Left renal cortex interstitium (tissue), 4 donors: ENCODE measurements at regions not wholly inside any gene's neighbourhood (a gene's known extent, or its start where the extent isn't known, plus 50 kb on each side); places are given as distances from the start of the nearest gene placed in this dataset.
"Not testable (repeated sequence)": the region's sequence is repeated elsewhere in the genome, so short reads cannot be mapped to it uniquely, and the experiment has no call there.

Source experiments
- DNase-seq, 4 donors: peaks; one replicate each; pipeline ENCODE4 v3.0.0-alpha.2; 2013; ENCODE audit warnings: low read depth in 4 of 4, low spot score in 2 of 4, missing footprints in 1 of 4

DNA sequence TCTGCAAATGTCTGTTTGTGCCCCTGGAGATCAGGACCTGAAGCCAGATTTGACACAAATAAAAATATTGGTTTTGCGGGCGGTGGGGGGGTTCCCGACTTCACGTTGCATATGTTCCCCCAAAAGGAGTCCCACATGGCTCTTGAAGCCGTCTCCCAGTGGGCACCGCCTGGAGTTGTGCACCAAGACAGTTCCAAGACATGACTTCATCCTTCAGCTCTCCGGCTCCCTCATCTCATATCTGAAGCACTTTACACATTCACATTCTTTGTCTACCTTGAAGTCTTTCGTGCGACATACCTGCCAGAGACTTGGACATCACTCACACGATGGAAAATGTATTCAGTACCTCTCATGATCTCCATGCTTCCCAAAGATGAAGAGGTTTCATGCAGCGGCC is 362.8 kb upstream of the FOXK1 start:
- DNase-seq, result no peak

DNA sequence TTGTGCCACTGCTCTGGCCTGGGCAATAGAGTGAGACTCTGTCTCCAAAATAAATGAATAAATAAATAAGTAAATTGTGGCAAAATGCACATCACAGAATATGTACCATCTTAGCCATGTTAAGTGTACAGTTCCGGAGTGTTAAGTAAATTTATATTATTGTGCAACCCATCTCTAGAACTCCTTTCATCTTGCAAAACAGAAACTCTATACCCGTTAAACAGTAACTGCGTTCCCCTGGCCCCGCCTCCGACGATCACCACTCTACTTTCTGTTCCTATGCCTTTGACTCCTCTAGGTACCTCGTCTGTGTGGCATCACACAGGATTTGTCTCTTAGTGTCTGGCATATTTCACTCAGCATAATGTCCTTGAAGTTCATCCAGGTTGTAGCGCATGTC is 356.4 kb upstream of the FOXK1 start:
- DNase-seq, result no peak

DNA sequence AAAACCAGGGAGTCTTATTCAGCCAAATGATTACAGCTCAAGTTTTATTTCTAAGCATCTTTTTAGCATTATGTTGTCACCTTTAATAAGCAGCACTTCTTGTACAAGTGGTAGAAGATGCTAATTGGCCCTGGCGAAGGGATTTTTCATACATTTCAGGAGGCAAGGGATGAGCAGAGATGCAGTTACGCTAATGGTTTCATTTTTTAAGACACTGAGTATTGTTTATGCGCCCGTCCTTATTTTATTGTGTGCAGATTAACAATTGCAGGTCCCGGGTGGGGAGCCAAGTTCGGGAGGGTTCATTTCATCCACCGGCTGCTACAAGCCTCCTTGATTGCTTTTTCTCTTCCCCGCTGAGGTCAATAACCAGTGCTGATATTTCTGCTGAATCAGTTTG is 350.4 kb upstream of the FOXK1 start:
- no peak for DNase-seq

DNA sequence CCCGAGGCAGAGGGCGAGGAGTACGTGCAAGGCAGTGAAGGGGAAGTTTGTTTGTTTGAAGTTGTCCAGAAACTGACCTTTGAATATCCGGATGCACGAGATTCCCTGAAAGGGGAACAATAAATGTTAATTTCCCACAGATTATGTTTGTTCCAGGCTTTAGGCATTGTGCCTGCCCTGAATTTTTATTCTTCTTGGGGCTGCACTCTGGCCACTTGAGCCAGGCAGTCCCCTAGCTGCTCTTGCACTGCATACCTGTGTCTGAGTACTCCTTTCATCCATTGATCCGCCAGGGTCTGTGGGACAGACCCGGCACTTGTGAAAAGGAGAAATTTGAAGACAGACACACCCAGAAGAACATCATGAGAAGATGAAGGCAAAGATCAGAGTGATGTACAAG is 343.5 kb upstream of the FOXK1 start:
- DNase-seq, result no peak

DNA sequence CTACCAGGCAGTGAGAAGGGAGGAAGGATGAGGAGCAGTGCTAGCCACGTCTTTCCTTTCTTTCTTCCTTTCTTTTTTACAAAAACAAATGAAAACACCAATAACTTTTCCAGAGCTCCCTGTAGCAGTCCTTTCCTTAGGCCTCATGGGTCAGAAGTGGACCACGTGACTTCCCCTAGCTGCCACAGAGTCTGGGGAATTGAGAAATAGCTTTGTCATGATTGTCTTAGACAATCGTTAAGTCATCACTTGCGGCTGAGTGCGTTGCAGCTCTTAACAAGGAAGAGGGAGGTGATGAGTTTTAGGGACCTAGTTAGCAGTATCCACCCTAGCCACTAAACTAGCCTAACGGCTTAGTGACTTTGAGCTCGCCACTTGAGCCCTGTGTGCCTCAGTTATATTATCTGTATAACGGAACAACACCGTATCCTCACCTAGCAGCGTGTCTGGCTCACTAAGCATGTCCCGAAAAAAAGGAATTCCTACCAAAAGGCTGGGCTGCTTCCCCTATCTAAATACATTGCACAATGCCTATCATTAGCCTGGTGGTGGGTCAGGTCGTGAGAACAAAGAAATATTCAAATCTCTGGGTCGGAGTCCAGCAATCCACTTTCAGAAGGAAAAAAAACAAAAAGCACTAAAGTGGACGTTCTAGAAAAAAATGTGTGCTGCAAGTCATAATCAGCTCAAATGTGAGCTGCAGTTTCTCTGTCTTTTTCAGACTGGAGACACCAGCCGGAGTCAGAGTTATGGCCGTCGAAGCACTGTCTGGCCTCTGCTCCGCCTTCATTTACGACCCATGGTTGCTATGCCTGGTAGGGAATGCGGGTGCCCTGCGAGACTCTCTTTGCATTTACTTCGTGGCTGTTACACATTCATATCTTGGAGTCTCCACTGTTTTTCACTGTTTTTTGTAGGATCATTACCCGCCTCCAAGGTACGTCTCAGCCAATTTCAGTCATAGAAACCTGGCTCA is 338.5 kb upstream of the FOXK1 start:
- DNase-seq, result no peak

DNA sequence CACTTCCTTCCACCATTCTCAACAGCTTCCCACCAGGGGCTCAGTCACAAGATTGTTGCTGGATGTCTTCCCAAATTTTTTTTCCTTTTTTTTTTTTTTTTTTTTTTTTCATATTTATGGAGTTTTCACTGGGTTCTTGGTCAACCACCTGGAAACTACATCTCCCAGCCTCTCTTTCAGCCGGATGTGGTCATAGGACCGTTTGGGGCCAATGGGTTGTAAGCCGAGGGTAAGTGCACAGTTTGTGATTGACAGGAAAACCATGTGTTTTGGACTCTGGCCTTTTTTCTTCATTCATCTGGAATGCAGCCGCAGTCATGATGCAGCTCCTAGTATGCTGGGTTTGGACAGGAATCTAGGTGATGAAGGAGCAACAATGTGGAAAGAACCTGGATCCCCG is 337.1 kb upstream of the FOXK1 start:
- no peak for DNase-seq

DNA sequence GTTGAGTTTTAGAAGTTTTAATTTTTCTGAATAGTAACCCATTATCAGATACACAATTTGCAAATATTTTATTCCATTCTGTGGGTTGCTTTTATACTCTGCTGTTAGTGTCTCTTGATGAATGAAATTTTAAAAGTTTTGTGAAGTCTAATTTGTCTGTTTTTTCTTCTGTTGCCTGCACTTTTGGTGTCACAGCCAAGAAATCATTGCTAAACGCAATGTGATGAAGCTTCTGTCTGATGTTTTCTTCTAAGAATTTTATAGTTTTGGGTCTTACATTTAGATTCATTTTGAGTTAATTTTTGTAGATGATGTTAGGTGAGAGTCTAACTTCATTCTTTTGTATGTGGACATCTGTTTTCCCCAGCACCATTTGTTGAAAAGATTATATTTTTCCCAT is 330.0 kb upstream of the FOXK1 start:
- no peak for DNase-seq

DNA sequence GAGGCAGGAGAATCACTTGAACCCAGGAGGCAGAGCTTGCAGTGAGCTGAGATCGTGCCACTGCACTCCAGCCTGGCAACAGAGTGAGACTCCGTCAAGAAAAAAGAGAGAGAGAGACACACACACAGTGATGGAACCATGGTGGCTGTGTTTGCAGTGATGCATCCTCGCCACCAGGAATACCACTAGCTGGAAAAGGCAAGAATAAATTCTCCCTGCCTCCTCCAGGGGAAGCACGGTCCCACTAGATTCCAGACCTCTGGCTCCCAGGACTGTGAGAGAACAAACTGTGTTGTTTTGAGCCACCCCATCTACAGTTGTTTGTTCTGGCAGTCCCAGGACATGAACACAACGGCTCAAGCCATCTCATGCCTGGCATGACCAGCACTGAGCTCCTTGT is 320.3 kb upstream of the FOXK1 start:
- no peak for DNase-seq

DNA sequence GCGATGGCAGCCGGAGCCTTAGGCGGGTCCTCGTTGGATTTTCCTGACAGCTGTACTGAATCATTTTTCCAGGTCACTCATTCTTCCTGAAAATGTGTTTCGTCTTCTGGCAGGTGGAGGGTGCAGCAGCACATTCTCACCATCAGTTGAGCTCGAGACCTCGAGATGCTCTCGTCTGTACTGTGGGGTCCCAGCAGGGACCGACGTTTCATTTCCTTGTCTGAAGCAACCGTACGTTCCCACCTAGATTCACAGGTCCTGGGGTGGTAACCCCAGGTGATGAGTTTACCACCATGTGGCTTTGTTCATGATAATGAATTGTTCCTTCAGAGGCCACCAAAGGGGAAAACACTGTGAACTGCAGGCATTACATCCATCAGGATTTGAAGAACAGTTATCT is 298.5 kb upstream of the FOXK1 start:
- DNase-seq, result no peak

DNA sequence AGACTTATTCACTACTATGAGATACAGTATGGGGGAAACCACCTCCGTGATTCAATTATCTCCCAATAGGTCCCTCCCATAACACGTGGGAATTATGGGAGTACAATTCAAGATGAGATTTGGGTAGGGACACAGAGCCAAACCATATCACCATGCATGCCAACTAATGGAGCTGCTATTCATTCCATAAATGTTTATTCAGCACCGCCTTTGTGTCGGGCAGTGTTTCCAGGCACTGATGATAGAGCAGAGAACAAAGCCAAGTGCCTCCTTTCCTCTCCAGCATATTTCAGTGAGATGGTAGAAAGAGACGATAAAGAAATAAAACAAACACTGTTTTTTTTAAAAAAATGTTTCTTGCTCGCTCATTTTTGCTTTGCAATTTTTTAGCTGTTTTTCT is 295.9 kb upstream of the FOXK1 start:
- no peak for DNase-seq

DNA sequence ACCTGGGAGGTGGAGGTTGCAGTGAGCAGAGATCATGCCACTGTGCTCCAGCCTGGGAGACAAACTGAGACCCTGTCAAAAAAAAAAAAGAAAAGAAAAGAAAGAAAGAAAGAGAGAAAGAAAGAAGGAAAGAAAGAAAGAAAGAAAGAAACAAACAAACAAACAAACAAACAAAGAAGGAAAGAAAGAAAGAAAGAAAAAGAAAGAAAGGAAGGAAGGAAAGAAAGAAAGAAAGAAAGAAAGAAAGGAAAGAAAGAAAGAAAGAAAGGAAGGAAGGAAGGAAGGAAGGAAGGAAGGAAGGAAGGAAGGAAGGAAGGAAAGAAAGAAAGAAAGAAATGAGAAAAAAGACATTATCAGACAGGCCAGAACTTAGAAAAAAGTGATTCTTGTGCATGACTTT is 291.0 kb upstream of the FOXK1 start:
- not testable (repeated sequence) for DNase-seq

DNA sequence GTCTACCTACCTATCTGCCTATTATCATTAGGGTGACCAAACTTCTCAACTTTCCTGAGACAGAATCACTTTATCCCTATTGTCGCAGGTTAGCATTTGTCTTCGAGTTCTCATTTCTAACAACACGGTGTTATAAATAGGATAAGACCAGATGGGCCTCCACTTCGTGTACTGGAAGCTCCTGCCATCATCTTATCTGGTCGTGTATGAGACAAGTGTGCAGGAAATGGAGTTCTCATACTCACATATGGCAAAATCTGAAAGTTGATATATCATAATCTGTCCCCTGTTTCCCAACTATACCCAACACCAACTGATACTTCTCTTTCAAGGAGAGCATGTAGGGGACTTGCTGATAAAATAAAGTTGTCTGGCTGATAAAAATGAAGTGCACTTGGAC is 287.4 kb upstream of the FOXK1 start:
- DNase-seq, result no peak

DNA sequence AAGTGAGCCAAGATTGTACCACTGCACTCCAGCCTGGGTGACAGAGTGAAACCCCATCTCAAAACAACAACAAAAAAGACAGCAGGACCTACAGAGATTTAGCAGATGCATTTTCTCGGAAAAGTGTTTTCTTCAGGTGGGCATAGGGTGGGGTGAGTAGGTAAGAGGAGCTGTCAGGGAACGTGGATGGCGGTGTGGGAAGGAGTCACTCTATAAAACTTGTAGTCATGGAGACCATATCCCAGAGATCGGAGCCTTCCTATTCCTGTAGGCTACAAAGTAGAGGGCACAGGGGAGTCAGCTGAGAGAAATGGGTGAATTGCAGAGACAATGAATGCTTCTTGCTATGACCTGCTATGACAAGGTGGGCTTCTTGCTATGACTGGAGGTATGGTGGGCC is 283.0 kb upstream of the FOXK1 start:
- no peak for DNase-seq

DNA sequence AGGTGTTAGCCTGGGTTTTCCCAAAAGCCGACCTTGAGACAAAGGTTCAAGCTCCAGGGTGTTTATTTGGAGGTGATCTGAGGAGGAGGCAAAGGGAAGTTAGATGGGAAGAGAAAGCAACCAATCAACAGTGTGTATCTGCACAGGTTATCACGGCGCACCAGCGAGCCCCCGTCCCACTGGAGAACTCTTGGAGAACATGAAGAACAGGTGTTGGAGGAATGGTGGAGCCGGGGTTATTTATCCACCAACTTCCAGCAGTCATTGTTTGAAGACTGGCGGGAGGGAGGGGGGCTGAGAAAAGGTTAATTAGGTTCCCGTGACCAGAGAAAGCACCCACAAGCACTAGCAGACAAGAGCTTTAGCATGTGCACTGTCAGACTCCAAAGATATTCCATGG is 282.5 kb upstream of the FOXK1 start:
- no peak for DNase-seq

DNA sequence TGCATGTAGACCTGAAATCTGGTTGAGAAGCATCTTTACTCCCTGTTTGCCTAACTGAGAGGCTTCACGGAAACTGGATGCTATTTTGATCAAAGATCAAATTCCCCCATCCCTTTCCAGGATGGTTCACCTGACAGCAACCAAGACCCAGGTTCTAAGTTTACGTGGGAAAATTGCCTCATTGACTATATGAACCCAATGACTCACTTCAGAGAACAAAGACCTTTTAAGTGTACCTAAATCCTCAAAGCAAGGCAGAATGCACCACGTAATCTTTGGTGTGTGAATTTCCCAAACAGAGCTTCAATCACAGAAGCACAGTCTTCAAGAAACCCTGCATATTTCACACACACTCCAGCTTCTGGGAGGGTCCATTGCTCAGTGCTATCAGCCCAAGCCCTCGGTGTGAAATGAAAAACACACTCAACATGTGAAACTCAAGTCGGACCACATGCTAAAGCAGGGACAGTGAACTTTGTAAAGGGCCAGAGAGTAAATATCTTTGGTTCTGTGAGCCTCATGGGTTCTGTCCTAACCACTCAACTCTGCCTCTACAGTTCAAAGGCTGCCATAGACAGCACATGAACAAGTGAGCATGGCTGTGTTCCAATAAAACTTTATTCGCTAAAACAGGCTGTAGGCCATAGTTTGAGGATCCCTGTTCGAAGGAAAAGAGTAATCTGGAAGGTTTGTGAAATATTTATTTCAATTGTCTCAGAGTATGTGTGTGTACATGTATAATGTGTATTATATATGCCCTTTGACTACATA is 275.6 kb upstream of the FOXK1 start:
- DNase-seq, result no peak

DNA sequence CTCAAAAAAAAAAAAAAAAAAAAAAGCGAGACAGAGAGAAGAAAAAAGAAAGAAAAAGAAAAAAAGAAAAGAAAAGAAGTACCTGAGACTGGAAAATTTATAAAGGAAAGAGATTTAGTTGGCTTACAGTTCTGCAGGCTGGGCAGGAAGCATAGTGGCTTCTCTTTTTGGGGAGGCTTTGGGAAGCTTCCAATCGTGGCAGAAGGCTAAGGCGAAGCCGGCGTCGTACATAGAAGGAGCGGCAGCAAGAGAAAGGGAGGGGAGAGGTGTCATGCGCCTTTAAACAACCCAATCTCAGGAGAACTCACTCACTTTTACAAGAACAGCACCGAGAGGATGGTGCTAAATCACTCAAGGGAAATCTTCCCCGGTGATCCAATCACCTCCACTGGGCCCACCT is 272.1 kb upstream of the FOXK1 start:
- no peak for DNase-seq

DNA sequence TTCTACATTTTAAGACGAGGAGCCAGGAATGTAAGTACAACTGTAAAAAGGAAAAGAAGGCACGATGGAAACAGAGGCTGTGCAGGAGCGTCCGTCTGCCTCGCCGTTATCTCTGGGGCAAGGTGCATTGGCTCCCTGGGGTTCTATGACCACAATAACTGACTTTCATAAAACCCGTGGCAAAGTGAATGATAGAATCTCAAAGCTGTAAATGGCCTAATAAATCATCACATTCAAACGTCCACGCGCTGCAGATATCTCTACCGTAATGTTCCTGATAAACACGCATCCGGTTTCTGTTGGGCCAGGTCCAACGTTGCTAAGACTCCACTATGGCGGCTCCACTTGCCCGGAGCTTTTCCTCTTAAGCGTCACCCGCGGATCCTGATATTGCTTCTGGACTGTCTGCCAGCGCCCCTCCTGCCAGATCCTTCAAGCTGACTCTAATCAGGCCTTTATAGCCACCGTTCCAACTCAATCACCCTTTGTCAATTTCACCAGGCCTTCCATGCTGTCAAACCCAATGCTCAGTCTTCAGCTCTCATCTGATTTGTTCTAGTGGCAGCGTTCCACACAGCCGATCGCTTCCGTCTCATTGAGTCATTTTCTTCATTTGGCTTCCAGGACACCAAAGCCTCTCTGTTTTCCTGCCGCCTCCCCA is 265.6 kb upstream of the FOXK1 start:
- DNase-seq, result no peak

DNA sequence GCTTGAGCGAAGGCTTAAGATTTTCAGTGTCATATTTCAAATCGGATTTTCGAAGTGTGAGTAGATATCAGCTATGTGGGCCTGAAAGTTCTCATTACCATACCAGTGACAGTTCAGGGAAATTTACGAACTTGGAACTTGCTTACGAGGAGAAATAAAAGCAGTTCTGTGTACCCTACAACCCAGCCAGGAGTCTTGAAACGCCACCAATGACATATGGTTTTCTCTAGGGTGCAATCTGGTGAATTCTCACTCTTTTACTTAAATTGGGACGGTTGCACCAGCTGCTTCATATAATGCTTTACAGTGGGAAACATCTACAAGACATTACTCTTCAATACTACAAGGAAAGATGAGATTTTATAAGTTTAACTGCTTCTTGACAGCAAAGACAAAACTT is 253.6 kb upstream of the FOXK1 start:
- DNase-seq, result no peak

DNA sequence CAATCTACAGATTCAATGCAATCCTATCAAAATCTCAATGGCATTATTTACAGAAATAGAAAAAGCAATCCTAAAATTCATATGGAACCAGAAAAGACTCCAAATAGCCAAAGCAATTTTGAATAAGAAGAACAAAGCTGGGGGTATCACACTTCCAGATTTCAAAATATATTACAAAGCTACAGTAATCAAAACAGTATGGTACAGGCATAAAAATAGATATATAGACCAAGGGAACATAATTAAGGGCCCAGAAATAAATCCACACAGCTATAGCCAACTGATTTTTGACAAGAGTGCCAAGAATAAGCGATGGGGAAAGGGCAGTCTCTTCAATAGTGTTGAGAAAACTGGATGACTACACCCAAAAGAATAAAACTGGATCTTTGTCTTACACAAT is 251.9 kb upstream of the FOXK1 start:
- no peak for DNase-seq

DNA sequence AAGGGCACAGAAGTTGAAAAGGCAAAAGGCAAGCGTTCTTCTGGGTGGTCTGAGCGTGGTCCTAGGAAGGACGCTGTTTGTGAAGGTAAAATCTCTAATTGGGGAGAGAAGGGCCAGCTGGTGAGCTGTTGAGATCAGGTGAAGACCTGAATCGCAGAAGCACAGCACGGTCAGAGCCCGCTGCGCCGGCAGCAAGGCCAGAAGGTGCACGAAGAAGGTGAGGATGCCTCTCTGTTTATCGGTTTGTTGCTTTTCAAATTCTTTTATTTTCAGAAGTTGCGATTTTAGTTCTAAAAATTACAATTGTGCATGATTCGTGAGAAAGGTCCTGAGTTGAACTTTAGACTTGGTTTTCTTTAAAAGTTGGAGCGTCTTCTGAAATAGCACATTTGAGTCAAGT is 247.8 kb upstream of the FOXK1 start:
- peak in 1 of 4 donors; percentile 17 for DNase-seq

DNA sequence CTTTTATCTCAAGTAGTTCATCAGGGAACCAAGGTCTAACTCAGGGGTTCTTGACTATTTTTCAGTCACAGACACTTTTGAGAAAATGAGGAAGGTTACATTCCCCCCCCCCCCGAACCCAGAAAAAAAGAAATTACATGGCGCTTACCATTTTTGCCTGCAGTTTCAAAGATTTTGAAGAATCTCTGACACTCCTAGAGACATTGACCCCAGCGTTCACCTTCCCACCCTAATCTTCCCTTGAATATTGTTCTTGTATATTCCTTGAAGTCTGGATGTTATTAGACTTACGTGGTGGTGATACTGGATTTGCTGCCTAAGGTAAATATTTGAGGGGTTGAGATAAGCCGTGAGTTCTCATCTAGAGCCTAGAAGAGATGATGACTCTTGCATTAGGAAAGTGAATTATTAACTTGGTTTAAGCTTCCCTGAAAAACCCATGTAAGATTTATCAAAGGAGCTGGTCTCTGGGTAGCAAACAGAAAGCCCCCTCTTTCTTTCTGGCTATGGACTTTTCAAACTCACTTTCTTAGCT is 245.7 kb upstream of the FOXK1 start:
- no peak for DNase-seq
